Activated naive CD4-positive, alpha-beta T cell treated with anti-CD3 and anti-CD28 coated beads, Interleukin-2, amount 50 U/mL, for 24 hours (primary cell): ENCODE measurements at regions not wholly inside any gene's neighbourhood (a gene's known extent, or its start where the extent isn't known, plus 50 kb on each side); places are given as distances from the start of the nearest gene placed in this dataset.
"Not testable (repeated sequence)": the region's sequence is repeated elsewhere in the genome, so short reads cannot be mapped to it uniquely, and the experiment has no call there.

Source experiments
- H3K27ac Mint-ChIP-seq: one replicate; pipeline ENCODE4 v1.8.0; 2021; ENCODE audit warnings: mild to moderate bottlenecking, mixed read lengths
- H3K27me3 Mint-ChIP-seq: one replicate; pipeline ENCODE4 v1.8.0; 2021; ENCODE audit warnings: mixed read lengths
- H3K36me3 Mint-ChIP-seq: one replicate; pipeline ENCODE4 v1.8.0; 2021; ENCODE audit warnings: mixed read lengths
- H3K4me1 Mint-ChIP-seq: one replicate; pipeline ENCODE4 v1.8.0; 2021; ENCODE audit warnings: mixed read lengths
- H3K4me3 Mint-ChIP-seq: one replicate; pipeline ENCODE4 v1.8.0; 2021; ENCODE audit warnings: mild to moderate bottlenecking, mixed read lengths
- H3K9me3 Mint-ChIP-seq: one replicate; pipeline ENCODE4 v1.8.0; 2021; ENCODE audit warnings: mixed read lengths

DNA sequence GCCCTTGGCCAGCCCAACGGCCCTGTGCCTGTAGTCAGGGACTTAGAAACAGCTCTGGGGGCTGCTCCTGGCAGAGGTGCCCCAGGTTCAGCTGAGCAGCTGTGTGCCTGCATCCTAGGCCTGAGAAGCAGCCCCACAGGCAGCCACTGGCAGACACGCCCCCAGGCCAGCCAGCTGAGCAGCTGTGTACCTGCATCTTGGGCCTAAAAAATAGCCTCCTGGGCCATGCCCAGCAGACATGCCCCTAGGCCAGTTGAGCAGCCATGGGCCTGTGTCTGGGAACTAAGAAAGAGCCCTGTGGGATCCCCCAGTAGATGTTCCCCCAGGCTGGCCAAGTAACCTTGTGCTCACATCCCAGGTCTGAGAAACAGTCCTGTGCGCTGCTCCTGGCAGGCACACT lies 64.0 kb downstream of the TBR1 start:
- peaks cover 16% of the 10 kb centered on the region for H3K27me3 Mint-ChIP-seq
- no peak overlapping the region for H3K4me3 Mint-ChIP-seq
- no peaks in the 10 kb centered on the region for H3K4me1 Mint-ChIP-seq
- peaks cover 4% of the 10 kb centered on the region for H3K36me3 Mint-ChIP-seq
- H3K27ac Mint-ChIP-seq, result no peak overlapping the region
- H3K9me3 Mint-ChIP-seq, result peaks cover 12% of the 10 kb centered on the region

DNA sequence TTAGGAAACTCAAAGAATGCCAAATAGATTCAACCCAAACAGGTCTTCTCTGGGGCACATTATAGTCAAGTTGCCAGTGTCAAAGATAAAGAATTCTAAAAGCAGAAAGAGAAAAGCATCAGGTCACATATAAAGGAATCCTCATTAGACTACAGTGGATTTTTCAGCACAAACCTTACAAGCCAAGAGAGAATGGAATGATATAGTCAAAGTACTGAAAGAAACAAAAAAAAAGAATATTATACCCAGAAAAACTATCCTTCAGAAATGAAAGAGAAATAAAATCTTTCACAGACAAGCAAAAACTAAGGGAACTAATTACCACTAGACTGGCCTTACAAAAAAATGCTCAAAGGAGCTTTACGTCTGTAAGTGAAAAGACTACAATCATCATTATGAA lies 65.5 kb downstream of the TBR1 start:
- Mint-ChIP-seq H3K9me3 (peaks cover 12% of the 10 kb centered on the region), H3K4me3 (no peak overlapping the region), H3K4me1 (no peaks in the 10 kb centered on the region), H3K27me3 (peaks cover 15% of the 10 kb centered on the region), H3K27ac (no peak overlapping the region), H3K36me3 (peaks cover 4% of the 10 kb centered on the region)

DNA sequence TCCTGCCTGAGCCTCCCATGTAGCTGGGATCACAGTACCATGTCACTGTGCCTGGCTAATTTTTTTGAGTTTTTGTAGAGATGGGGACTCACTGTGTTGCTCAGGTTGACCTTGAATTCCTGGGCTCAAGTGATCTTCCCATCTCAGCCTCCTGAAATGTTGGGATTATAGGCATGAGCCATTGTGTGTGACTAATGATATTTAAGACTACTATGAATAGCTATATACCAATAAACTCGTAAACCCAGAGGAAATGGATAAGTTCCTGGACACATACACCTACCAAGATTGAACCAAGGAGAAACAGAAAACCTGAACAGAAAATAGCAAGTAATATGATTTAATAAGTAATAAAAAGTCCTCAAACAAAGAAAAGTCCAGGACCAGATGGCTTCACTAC lies 68.0 kb downstream of the TBR1 start:
- H3K27ac Mint-ChIP-seq, result no peak overlapping the region
- no peak overlapping the region for H3K4me3 Mint-ChIP-seq
- peaks cover 12% of the 10 kb centered on the region for H3K9me3 Mint-ChIP-seq
- peaks cover 14% of the 10 kb centered on the region for H3K27me3 Mint-ChIP-seq
- H3K4me1 Mint-ChIP-seq, result no peaks in the 10 kb centered on the region
- H3K36me3 Mint-ChIP-seq, result peaks cover 4% of the 10 kb centered on the region

DNA sequence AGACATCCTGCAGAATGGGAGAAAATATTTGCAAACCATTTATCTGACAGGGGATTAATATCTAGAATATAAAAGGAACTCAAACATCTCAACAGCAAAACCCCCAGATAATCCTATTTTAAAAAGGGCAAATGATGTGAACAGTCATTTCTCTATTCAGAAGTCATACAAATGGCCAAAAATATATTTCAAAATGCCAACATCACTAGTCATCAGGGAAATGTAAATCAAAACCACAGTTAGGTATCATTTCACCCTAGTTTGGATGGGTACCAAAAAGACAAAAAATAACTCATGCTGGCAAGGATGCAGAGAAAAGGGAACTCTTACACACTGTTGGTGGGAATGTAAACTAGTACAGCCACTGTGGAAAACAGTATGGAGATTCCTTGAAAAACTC lies 70.0 kb downstream of the TBR1 start:
- Mint-ChIP-seq H3K27me3 (peaks cover 10% of the 10 kb centered on the region), H3K27ac (no peak overlapping the region), H3K9me3 (peaks cover 5% of the 10 kb centered on the region), H3K4me3 (no peak overlapping the region), H3K4me1 (no peaks in the 10 kb centered on the region), H3K36me3 (no peaks in the 10 kb centered on the region)

DNA sequence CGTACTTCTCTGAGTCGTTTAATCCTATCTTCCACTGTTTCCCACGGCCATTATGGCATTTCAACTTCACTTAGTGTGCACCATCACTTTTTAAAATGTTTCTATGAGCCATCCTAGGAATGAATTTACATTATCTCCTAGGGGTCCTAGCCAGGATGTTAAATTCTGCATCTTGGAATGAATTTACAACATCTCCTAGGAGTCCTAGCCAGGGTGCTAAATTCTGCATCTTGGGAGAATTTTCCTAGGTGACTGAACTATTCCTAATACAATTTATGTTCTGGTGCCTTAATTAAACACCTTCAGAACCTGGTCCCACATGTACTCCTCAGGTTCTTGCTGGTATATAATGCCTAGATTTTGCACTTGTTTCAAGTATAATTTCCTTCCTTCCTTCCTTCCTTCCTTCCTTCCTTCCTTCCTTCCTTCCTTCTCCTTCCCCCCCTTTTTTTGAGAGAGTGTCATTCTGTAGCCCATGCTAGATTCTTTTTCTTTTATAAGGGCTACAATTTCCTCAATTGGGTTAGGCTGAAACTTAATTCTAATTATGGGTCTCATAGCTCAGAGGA lies 72.1 kb downstream of the TBR1 start:
- Mint-ChIP-seq H3K27me3 (peaks cover 4% of the 10 kb centered on the region), H3K27ac (no peak overlapping the region), H3K4me1 (no peaks in the 10 kb centered on the region), H3K36me3 (no peaks in the 10 kb centered on the region), H3K9me3 (no peaks in the 10 kb centered on the region), H3K4me3 (no peak overlapping the region)

DNA sequence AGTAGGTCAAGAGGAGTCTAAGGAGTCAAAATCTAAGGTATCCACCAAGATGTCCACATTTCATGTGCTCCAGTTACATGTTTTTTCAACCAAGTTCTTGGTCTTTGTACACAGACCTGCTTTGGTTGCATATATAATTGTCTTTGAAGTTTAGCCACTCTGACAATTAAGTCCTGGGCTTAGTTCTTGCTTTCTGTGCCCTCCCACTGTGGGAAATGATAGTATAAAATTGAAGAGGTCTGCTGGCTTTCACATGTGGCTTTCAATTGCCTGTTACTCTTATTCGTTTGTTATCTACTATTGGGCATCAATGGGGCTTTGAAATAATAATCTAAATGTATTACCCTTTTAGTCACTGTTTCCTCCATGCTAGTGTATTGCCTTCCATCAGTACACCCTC lies 72.8 kb downstream of the TBR1 start:
- Mint-ChIP-seq H3K27ac (no peak overlapping the region), H3K27me3 (peaks cover 4% of the 10 kb centered on the region), H3K4me1 (no peaks in the 10 kb centered on the region), H3K36me3 (no peaks in the 10 kb centered on the region), H3K4me3 (no peak overlapping the region), H3K9me3 (no peaks in the 10 kb centered on the region)

DNA sequence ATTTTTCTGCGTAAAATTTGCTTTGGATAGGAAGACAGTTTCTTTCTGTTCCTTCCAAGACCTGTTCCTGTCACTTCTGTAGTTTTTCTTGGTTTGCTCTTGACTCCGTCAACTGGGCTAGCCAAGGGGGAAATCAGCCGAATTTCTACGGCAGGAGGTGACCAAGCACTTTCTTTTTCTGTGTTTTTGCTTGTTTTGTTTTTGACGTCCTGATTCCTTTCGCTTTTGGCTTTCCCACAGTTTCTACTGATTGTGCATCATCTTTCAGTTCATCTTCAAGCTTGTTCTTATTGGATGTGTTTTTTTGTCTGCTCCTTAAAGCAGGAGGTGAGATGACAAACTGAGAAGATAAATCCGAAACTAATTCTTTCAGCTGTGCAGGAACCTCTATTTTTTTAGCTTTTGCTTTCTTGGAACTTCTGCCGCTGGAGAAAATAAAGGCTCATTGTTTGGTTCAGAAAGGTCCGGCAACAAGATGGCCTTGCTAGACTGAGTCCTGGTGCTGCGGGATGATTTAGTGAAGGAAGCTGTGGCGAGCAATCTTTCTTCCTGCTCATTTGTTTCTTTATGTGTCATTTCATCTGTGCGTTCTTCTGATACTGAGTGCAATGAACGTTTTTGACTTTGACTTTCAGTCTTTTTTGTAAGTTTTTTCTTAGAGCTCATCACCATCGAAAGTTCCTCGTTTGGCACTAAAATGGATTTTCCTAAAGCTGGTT lies 85.0 kb downstream of the TBR1 start:
- Mint-ChIP-seq H3K27me3 (peaks cover 15% of the 10 kb centered on the region), H3K4me1 (peaks cover 13% of the 10 kb centered on the region), H3K4me3 (peak overlapping the region; percentile 57)
- H3K27ac Mint-ChIP-seq, H3K36me3 Mint-ChIP-seq, H3K9me3 Mint-ChIP-seq: not testable (repeated sequence)

DNA sequence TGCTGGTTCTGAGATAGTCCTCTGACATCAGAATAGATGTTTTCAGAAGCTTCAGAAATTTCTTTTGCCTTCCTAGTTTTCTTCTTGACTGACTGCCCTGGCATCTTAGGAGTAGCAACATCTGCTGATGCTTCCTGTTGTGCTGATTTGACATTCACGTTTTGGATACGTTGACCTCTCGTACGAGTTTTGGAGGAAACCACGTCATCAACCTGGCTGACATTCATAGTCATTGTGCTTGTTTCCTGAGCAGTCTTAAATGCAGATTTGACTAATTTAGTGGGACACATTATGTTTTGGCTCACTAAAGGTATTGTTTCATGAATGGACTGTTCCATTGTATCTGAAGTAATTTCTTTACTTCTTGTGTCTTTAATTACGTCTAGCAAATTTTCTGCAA lies 86.2 kb downstream of the TBR1 start:
- peaks cover 18% of the 10 kb centered on the region for H3K27me3 Mint-ChIP-seq
- peaks cover 13% of the 10 kb centered on the region for H3K4me1 Mint-ChIP-seq
- not testable (repeated sequence) for H3K27ac Mint-ChIP-seq, H3K36me3 Mint-ChIP-seq, H3K9me3 Mint-ChIP-seq, H3K4me3 Mint-ChIP-seq

DNA sequence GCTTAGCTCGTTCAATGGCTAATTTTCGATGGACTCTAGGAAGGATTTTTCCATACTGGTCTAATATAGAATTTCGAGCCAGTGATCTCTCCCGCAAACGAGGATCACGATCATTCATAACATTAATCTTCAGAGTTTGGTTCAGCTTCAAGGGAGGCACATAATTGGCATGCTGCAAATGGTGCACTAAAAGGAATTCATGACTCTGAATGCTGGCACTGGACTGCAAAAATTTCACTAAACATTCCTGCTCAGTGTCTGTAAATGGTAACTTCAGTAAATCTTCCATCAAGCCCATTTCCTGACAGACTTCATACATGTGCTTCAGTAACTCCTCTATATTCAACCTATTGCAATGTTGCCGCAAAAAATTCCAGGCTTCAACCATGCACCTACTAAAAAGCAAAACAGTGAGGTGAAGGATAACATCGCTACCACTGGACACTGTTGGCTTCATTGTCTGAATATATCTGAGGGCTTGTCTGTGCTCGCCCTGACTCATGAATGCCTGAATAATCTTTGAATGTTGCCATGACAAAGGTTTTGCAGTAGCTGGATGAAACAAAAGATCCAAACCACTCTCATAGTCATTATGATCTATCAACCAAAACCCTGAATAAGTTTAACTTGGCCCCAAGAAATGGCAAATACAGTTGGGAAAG lies 88.7 kb downstream of the TBR1 start:
- peaks cover 13% of the 10 kb centered on the region for H3K4me1 Mint-ChIP-seq
- H3K4me3 Mint-ChIP-seq, H3K9me3 Mint-ChIP-seq, H3K36me3 Mint-ChIP-seq, H3K27ac Mint-ChIP-seq: not testable (repeated sequence)
- H3K27me3 Mint-ChIP-seq, result peaks cover 15% of the 10 kb centered on the region

DNA sequence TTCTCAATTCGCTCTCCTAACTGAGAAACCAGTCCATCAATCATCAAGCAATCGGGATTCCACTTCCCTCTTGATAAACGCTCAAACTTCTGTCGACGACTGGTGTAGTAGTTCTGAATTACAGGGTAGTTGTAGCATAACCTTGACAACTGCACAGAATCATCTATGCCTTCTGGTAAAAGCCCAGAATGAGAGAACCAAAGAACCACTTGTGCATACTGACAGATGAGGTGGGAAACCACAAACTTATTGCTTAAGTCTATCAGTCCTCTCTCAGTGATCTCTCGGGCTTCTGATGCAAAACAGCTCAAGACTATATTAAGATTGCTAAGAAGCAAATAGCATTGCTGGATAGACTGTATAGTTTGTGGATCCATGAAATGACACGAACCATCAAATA lies 89.4 kb downstream of the TBR1 start:
- not testable (repeated sequence) for H3K27ac Mint-ChIP-seq, H3K4me3 Mint-ChIP-seq, H3K36me3 Mint-ChIP-seq
- peaks cover 11% of the 10 kb centered on the region for H3K9me3 Mint-ChIP-seq
- H3K27me3 Mint-ChIP-seq, result peaks cover 15% of the 10 kb centered on the region
- peaks cover 13% of the 10 kb centered on the region for H3K4me1 Mint-ChIP-seq

DNA sequence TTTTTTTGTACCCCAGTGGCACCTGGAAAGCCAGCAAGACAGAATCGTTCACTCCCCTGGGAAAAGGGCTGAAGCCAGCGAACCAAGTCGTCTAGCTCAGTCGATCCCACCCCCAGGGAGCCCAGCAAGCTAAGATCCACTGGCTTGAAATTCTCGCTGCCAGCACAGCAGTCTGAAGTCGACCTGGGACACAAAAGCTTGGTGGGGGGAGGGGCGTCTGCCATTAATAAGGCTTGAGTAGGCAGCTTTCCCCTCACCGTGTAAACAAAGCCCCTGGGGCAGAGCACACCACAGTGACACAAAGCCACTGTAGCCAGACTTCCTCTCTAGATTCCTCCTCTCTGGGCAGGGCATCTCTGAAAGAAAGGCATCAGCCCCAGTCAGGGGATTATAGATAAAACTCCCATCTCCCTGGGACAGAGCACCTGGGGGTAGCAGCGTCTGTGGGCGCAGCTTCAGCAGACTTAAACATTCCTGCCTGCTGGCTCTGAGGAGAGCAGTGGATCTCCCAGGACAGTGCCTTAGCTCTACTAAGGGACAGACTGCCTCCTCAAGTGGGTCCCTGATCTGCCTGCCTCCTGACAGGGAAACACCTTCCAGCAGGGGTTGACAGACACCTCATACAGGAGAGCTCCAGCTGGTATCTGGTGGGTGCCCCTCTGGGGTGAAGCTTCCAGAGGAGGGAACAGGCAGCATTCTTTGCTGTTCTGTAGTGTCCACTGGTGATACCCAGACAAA lies 97.4 kb downstream of the TBR1 start:
- not testable (repeated sequence) for H3K27ac Mint-ChIP-seq, H3K4me1 Mint-ChIP-seq, H3K36me3 Mint-ChIP-seq, H3K4me3 Mint-ChIP-seq
- Mint-ChIP-seq H3K27me3 (peaks cover 12% of the 10 kb centered on the region), H3K9me3 (peaks cover 18% of the 10 kb centered on the region)

DNA sequence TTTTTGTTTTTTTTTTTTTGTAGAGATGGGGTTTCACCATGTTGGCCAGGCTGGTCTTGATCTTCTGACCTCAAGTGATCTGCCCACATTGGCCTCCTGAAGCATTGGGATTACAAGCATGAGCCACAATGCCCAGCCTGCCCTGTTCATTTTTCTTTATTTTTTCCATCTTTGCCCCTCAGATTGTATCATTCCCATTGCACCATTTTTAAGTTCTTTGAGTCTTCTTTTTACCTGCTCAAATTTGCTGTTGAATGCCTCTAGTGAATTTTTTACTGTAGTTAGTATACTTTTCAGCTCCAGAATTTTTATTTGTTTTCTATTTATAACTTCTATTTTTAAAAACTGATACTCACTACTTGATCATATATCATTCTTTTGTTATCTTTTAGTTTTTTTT lies 101.4 kb upstream of the SLC4A10 start:
- H3K36me3 Mint-ChIP-seq, result peaks cover 2% of the 10 kb centered on the region
- H3K9me3 Mint-ChIP-seq, result peaks cover 19% of the 10 kb centered on the region
- H3K4me3 Mint-ChIP-seq, result no peak overlapping the region
- no peaks in the 10 kb centered on the region for H3K4me1 Mint-ChIP-seq
- no peak overlapping the region for H3K27ac Mint-ChIP-seq
- peaks cover 1% of the 10 kb centered on the region for H3K27me3 Mint-ChIP-seq

DNA sequence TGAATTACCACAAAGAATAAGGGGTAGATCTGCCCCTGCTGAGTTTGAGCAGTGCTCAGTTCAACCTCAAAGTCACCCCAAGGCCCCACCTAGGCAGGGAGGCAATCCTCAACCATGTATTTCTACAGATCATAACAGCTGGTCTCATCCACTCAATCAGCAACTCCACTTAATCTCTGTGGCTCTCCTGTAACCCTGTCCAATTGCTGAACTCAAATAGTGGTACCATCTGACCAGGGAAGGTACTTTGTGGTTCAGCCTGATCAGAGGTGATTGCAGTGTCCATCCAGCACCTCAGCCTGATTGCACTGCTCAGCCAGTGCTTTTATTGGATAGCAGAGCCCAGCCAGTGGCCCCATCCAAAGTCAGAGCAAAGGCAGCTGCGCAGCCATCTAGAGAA lies 91.0 kb upstream of the SLC4A10 start:
- no peak overlapping the region for H3K4me3 Mint-ChIP-seq
- peaks cover 4% of the 10 kb centered on the region for H3K36me3 Mint-ChIP-seq
- H3K9me3 Mint-ChIP-seq, result peaks cover 22% of the 10 kb centered on the region
- no peaks in the 10 kb centered on the region for H3K4me1 Mint-ChIP-seq
- no peak overlapping the region for H3K27ac Mint-ChIP-seq
- peaks cover 15% of the 10 kb centered on the region for H3K27me3 Mint-ChIP-seq

DNA sequence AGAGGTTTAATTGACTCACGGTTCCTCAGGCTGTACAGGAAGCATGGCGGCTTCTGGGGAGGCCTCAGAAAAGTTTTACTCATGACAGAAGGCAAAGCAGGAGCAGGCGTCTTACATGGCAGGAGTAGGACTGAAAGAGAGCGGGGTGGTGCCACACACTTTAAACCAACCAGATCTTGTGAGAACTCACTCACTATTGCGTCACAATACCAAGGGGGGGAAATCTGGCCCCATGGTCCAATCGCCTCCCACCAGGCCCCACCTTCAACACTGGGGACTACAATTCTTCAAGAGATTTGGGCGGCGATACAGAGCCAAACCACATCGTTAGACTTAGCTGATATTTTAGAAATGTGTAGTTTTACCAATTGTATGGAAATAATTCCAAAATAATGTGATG lies 77.6 kb upstream of the SLC4A10 start:
- Mint-ChIP-seq H3K4me3 (no peak overlapping the region), H3K27me3 (no peaks in the 10 kb centered on the region), H3K9me3 (no peaks in the 10 kb centered on the region), H3K27ac (no peak overlapping the region), H3K4me1 (no peaks in the 10 kb centered on the region), H3K36me3 (no peaks in the 10 kb centered on the region)

DNA sequence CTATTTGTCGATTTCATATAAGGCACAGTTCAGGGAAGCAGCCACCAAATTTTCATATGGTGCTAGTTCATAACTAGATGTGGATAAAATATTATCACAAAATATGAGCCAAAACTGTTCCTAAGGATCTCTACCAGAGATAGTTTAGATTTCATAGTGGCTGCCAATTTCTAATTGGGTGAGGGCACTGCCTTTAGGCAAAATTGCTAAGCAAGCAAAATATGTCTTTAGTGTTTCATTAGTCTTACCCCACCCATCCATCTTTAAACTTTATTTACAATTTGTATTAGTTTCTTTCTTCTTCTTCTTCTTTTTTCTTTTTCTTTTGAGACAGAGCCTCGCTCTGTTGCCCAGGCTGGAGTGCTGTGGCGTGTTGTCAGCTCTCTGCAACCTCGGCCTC lies 77.1 kb upstream of the SLC4A10 start:
- Mint-ChIP-seq H3K4me1 (no peaks in the 10 kb centered on the region), H3K27me3 (peaks cover 4% of the 10 kb centered on the region), H3K27ac (no peak overlapping the region), H3K9me3 (no peaks in the 10 kb centered on the region), H3K36me3 (no peaks in the 10 kb centered on the region), H3K4me3 (no peak overlapping the region)

DNA sequence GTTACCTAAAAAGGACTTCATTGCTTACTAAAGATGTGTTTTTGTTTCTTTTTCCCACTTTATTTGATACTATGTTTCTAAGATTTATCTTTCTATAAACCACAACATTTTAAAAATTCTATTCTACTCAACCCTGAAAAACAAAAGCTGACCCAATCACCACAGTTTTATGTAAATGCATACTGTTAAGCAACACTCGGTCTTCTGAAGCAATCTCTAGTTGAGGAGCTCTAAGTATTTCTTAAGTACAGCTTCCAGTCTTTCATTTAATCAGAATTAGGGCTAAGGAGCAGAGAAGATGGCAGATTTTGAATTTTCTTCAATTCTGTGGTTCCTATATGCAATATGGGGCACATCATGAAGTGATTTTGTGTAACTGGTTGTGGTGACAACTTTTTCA lies 72.2 kb upstream of the SLC4A10 start:
- peaks cover 4% of the 10 kb centered on the region for H3K27me3 Mint-ChIP-seq
- no peak overlapping the region for H3K27ac Mint-ChIP-seq
- H3K4me3 Mint-ChIP-seq, result no peak overlapping the region
- no peaks in the 10 kb centered on the region for H3K9me3 Mint-ChIP-seq
- no peaks in the 10 kb centered on the region for H3K36me3 Mint-ChIP-seq
- no peaks in the 10 kb centered on the region for H3K4me1 Mint-ChIP-seq
